HepG2 (cell line): ENCODE measurements at regions not wholly inside any gene's neighbourhood (a gene's known extent, or its start where the extent isn't known, plus 50 kb on each side); places are given as distances from the start of the nearest gene placed in this dataset.

ENCODE experiments used
- ATAC-seq: fragments of 200-7000 bp; cut with Tn5 transposase; 3 replicates; pipeline ENCODE4 v1.9.1; 2020; ENCODE audit warnings: mild to moderate bottlenecking, moderate library complexity
- BruUV-seq: library from RNA; stranded (reverse); fragments of 400-500 nt; replicated peaks from 2 replicates; lab custom pipeline; 2021; lab: Mats Ljungman, UMichigan
- CTCF ChIA-PET: fragments of 300-600 bp; formaldehyde crosslinking; extraction: SDS; loops from one replicate; lab custom pipeline; 2021; ENCODE audit warnings: low total read pairs, inconsistent platforms, low intra/inter-chr PET ratio; lab: Yijun Ruan, JAX
- POLR2A ChIA-PET: fragments of 350-600 bp; sonication (Branson Sonifier 250); formaldehyde crosslinking; loops from one replicate; lab custom pipeline; 2020; ENCODE audit warnings: antibody characterized with exemption, inconsistent platforms; lab: Yijun Ruan, JAX
- DNase-seq: peaks from one replicate; pipeline ENCODE4 v3.0.0-alpha.2; 2015; ENCODE audit warnings: low spot score
- FAIRE-seq: peaks from 3 replicates; lab custom pipeline; 2011; peaks lifted over from hg19 to GRCh38; lab: Jason Lieb, UNC
- H2AFZ ChIP-seq: one replicate; pipeline ENCODE4 v1.6.1; 2011; ENCODE audit warnings: low read length, inconsistent platforms
- H3K27ac ChIP-seq: fragments of 300-600 bp; 3 replicates; pipeline ENCODE4 v1.8.0; 2011; ENCODE audit warnings: mixed run types, mild to moderate bottlenecking, mixed read lengths, low read length, inconsistent platforms; ENCODE audit not compliant: insufficient read depth; ENCODE audit errors: extremely low read length
- H3K27me3 ChIP-seq, 2 experiments: fragments of 200-600 bp in 1 of 2; 2 replicates in 1 of 2; 3 replicates in 1 of 2; pipeline versions ENCODE4 v1.6.0 to v1.8.0; 2011; ENCODE audit warnings: low read length in 2 of 2, mild to moderate bottlenecking in 2 of 2, moderate library complexity in 2 of 2, inconsistent platforms in 1 of 2; ENCODE audit not compliant: insufficient read depth in 2 of 2, control insufficient read depth in 1 of 2
- H3K36me3 ChIP-seq, 2 experiments: fragments of 200-600 bp in 1 of 2; replicated peaks in 1 of 2; 2 replicates in 1 of 2; 3 replicates in 1 of 2; pipeline versions ENCODE4 v1.5.1 to v1.8.0; 2011; ENCODE audit warnings: low read length in 2 of 2, inconsistent platforms in 1 of 2; ENCODE audit not compliant: insufficient read depth in 2 of 2, control insufficient read depth in 1 of 2
- H3K4me1 ChIP-seq: 2 replicates; pipeline ENCODE4 v1.5.1; 2012; ENCODE audit warnings: low read length, inconsistent platforms; ENCODE audit not compliant: insufficient read depth
- H3K4me2 ChIP-seq: 2 replicates; pipeline ENCODE4 v1.6.0; 2011; ENCODE audit warnings: low read depth, low read length, inconsistent platforms
- H3K4me3 ChIP-seq, 3 experiments: fragments of 200-600 bp in 1 of 3; sonication (generic), shearing (Covaris generic) in 1 of 3; replicated peaks in 1 of 3; 2 replicates each; pipeline ENCODE4 v1.5.1; 2011 to 2016; ENCODE audit warnings: low read length in 3 of 3, inconsistent platforms in 2 of 3, low read depth in 2 of 3, mild to moderate bottlenecking in 2 of 3, control low read depth in 1 of 3, mixed read lengths in 1 of 3; ENCODE audit not compliant: insufficient read depth in 1 of 3
- H3K79me2 ChIP-seq: one replicate; pipeline ENCODE4 v1.6.1; 2011; ENCODE audit warnings: low read length, inconsistent platforms; ENCODE audit not compliant: insufficient read depth
- H3K9ac ChIP-seq: 2 replicates; pipeline ENCODE4 v1.6.0; 2011; ENCODE audit warnings: mild to moderate bottlenecking, low read depth, low read length, inconsistent platforms; ENCODE audit not compliant: insufficient read depth
- H3K9me3 ChIP-seq: 2 replicates; pipeline ENCODE4 v1.5.1; 2012; ENCODE audit warnings: mild to moderate bottlenecking, low read length
- H4K20me1 ChIP-seq: 2 replicates; pipeline ENCODE4 v1.6.0; 2011; ENCODE audit warnings: inconsistent platforms, mild to moderate bottlenecking, low read length, moderate library complexity; ENCODE audit not compliant: insufficient read depth
- MED1 ChIP-seq: sonication (generic); formaldehyde crosslinking; IDR thresholded peaks from 2 replicates; pipeline ENCODE4 v1.4.0; 2020; ENCODE audit warnings: missing genetic modification reagents
- MED8 ChIP-seq: sonication (generic); formaldehyde crosslinking; IDR thresholded peaks from 2 replicates; pipeline ENCODE4 v1.8.1; 2023; ENCODE audit warnings: mild to moderate bottlenecking, missing genetic modification reagents; ENCODE audit not compliant: insufficient replicate concordance
- TCF7 ChIP-seq: sonication (generic); IDR thresholded peaks from 2 replicates; pipeline ENCODE4 v1.6.1; 2016; ENCODE audit warnings: antibody characterized with exemption, low read depth
- TCF7L2 ChIP-seq: IDR thresholded peaks from 2 replicates; pipeline ENCODE4 v1.6.1; 2011; ENCODE audit warnings: mild to moderate bottlenecking, low read depth, low read length, moderate library complexity
- YEATS2 ChIP-seq: sonication (generic); formaldehyde crosslinking; IDR thresholded peaks from 2 replicates; pipeline ENCODE4 v1.4.0; 2020; ENCODE audit warnings: missing genetic modification reagents, borderline replicate concordance
- ZBTB21 ChIP-seq: sonication (generic); formaldehyde crosslinking; IDR thresholded peaks from 2 replicates; pipeline ENCODE4 v1.4.0; 2020; ENCODE audit warnings: missing genetic modification reagents
- ZBTB42 ChIP-seq: sonication (generic); formaldehyde crosslinking; IDR thresholded peaks from 2 replicates; pipeline ENCODE4 v1.5.0; 2020; ENCODE audit warnings: mild to moderate bottlenecking, missing genetic modification reagents
- ZNF207 ChIP-seq: fragments of 450-650 bp; IDR thresholded peaks from 2 replicates; pipeline ENCODE4 v1.6.1; 2016; ENCODE audit warnings: antibody characterized with exemption, borderline replicate concordance
- ZNF660 ChIP-seq: sonication (generic); formaldehyde crosslinking; IDR thresholded peaks from 2 replicates; pipeline ENCODE4 v1.5.1; 2020; ENCODE audit warnings: mild to moderate bottlenecking, low read depth, missing genetic modification reagents, borderline replicate concordance
- ZNF724P ChIP-seq: sonication (generic); formaldehyde crosslinking; IDR thresholded peaks from 2 replicates; pipeline ENCODE4 v1.8.0; 2022; ENCODE audit warnings: missing genetic modification reagents, borderline replicate concordance
- WGBS: methylation state at CpG from one replicate; pipeline ENCODE4 v1.1.6; 2017; ENCODE audit warnings: low lambda C conversion rate; 5-methylcytosine and 5-hydroxymethylcytosine counted together
- in situ Hi-C: cut with HindIII; loops from 2 replicates; pipeline ENCODE4 v1.10.0; 2017; ENCODE audit warnings: low pct_unique_long_range_greater_than_20kb; ENCODE audit not compliant: extremely low pct_ligation_motif_present
- intact Hi-C: fragments of 100-400 bp; cut with micrococcal nuclease; formaldehyde crosslinking; loops from one replicate; pipeline ENCODE4 v1.10.0; 2022; ENCODE audit not compliant: unreplicated experiment
- TF ChIP-seq, protein P1 (sequence below): IDR thresholded peaks from 2 replicates; pipeline ENCODE4 v1.6.1; 2016
- TF ChIP-seq, protein P2 (sequence below): sonication (generic); formaldehyde crosslinking; IDR thresholded peaks from 2 replicates; pipeline ENCODE4 v1.4.0; 2020; ENCODE audit warnings: missing genetic modification reagents
- TF ChIP-seq, protein P3 (sequence below): IDR thresholded peaks from 2 replicates; pipeline ENCODE4 v1.4.0; 2020; ENCODE audit warnings: mild to moderate bottlenecking, missing genetic modification reagents
- TF ChIP-seq, protein P4 (sequence below): sonication (generic); formaldehyde crosslinking; IDR thresholded peaks from 2 replicates; pipeline ENCODE4 v1.8.1; 2023; ENCODE audit warnings: missing genetic modification reagents, inconsistent platforms, borderline replicate concordance
- TF ChIP-seq, protein P5 (sequence below): IDR thresholded peaks from 2 replicates; pipeline ENCODE4 v1.6.1; 2016; ENCODE audit warnings: missing compliant biosample characterization, missing genetic modification reagents, borderline replicate concordance

DNA sequence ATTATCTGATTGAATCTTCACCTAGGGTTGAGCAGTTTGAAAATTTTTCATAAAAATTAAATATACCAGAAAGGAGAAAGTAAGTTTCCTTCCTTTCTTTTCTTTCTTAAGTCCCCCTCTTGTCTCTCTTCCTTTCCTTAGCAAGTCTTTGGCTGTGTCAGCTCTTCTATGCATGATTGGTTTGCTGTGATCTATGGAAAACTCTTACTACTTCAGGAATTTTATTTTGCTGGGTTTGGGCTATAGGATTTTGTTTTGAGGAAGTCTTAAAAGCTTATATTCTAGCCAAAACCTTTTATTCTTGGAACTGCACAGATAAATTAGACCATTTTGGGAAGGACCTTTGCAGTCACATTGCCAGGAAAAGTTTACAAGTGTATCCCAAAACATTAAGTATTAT lies 173.4 kb upstream of the CITED2 start (continued):
- TF ChIP-seq YEATS2 (CRISPR knock-in tag) (no peak), ZBTB21 (CRISPR knock-in tag) (no peak), TCF7 (no peak)
- TF ChIP-seq, protein P1, sequence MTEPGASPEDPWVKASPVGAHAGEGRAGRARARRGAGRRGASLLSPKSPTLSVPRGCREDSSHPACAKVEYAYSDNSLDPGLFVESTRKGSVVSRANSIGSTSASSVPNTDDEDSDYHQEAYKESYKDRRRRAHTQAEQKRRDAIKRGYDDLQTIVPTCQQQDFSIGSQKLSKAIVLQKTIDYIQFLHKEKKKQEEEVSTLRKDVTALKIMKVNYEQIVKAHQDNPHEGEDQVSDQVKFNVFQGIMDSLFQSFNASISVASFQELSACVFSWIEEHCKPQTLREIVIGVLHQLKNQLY (CRISPR knock-in tag): no peak

DNA sequence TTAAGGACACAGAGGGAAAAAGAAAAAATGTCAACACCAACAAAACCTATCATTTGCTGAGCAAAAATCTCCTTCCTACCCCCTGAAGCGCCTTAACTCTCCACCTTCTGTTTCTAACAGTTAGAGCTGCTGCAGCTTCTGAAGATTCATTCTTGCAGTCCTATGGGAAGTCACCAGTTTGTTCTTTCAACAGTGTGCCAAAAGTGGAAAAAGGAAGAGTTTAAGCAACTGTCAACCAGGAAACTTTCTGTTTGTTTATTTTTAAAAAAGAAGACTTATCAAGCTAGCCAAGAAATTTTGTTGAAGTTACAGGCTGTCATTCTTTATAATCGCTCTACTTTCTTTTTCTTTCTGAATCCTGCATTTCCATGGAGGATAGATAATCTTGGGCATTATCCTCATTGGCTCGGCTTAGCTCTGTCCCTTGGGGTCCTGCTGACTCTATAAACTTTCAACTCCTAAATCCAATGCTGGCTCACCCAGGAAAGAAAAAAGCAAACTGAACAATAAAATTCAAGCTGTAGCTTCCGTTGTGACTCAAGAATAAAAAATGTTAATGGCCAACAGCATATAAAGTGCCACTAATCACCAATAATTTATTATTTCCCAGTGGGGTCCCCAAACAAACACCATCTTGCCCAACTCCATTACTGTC lies 172.8 kb upstream of the CITED2 start:
- WGBS: 67% methylated on average over 4 of the region's 4 CpGs
- TF ChIP-seq ZBTB42 (CRISPR knock-in tag) (no peak), ZNF724P (no peak), MED8 (CRISPR knock-in tag) (no peak), MED1 (CRISPR knock-in tag) (no peak), ZNF207 (no peak), TCF7L2 (no peak), ZNF660 (CRISPR knock-in tag) (no peak)
- TF ChIP-seq, protein P2, sequence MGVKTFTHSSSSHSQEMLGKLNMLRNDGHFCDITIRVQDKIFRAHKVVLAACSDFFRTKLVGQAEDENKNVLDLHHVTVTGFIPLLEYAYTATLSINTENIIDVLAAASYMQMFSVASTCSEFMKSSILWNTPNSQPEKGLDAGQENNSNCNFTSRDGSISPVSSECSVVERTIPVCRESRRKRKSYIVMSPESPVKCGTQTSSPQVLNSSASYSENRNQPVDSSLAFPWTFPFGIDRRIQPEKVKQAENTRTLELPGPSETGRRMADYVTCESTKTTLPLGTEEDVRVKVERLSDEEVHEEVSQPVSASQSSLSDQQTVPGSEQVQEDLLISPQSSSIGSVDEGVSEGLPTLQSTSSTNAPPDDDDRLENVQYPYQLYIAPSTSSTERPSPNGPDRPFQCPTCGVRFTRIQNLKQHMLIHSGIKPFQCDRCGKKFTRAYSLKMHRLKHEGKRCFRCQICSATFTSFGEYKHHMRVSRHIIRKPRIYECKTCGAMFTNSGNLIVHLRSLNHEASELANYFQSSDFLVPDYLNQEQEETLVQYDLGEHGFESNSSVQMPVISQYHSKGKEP: no peak
- TF ChIP-seq, protein P3, sequence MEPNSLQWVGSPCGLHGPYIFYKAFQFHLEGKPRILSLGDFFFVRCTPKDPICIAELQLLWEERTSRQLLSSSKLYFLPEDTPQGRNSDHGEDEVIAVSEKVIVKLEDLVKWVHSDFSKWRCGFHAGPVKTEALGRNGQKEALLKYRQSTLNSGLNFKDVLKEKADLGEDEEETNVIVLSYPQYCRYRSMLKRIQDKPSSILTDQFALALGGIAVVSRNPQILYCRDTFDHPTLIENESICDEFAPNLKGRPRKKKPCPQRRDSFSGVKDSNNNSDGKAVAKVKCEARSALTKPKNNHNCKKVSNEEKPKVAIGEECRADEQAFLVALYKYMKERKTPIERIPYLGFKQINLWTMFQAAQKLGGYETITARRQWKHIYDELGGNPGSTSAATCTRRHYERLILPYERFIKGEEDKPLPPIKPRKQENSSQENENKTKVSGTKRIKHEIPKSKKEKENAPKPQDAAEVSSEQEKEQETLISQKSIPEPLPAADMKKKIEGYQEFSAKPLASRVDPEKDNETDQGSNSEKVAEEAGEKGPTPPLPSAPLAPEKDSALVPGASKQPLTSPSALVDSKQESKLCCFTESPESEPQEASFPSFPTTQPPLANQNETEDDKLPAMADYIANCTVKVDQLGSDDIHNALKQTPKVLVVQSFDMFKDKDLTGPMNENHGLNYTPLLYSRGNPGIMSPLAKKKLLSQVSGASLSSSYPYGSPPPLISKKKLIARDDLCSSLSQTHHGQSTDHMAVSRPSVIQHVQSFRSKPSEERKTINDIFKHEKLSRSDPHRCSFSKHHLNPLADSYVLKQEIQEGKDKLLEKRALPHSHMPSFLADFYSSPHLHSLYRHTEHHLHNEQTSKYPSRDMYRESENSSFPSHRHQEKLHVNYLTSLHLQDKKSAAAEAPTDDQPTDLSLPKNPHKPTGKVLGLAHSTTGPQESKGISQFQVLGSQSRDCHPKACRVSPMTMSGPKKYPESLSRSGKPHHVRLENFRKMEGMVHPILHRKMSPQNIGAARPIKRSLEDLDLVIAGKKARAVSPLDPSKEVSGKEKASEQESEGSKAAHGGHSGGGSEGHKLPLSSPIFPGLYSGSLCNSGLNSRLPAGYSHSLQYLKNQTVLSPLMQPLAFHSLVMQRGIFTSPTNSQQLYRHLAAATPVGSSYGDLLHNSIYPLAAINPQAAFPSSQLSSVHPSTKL (CRISPR knock-in tag): no peak
- TF ChIP-seq, protein P4, sequence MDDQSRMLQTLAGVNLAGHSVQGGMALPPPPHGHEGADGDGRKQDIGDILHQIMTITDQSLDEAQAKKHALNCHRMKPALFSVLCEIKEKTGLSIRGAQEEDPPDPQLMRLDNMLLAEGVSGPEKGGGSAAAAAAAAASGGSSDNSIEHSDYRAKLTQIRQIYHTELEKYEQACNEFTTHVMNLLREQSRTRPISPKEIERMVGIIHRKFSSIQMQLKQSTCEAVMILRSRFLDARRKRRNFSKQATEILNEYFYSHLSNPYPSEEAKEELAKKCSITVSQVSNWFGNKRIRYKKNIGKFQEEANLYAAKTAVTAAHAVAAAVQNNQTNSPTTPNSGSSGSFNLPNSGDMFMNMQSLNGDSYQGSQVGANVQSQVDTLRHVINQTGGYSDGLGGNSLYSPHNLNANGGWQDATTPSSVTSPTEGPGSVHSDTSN (CRISPR knock-in tag): no peak
- TF ChIP-seq, protein P5, sequence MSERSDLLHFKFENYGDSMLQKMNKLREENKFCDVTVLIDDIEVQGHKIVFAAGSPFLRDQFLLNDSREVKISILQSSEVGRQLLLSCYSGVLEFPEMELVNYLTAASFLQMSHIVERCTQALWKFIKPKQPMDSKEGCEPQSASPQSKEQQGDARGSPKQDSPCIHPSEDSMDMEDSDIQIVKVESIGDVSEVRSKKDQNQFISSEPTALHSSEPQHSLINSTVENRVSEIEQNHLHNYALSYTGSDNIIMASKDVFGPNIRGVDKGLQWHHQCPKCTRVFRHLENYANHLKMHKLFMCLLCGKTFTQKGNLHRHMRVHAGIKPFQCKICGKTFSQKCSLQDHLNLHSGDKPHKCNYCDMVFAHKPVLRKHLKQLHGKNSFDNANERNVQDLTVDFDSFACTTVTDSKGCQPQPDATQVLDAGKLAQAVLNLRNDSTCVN (CRISPR knock-in tag): no peak
- H2AFZ ChIP-seq: no peak overlapping the region
- H4K20me1 ChIP-seq: no peaks in the 10 kb centered on the region
- FAIRE-seq (peak; percentile 4), ATAC-seq (no peak), DNase-seq (no peak)
- no peaks in the 10 kb centered on the region for H3K27me3 ChIP-seq
- ChIA-PET POLR2A (no interaction called here), CTCF (no interaction called here)
- no peak overlapping the region for H3K4me2 ChIP-seq
- H3K36me3 ChIP-seq: no peaks in the 10 kb centered on the region
- no peak overlapping the region for H3K27ac ChIP-seq
- no peaks in the 10 kb centered on the region for H3K9me3 ChIP-seq
- H3K79me2 ChIP-seq: no peaks in the 10 kb centered on the region
- no peak overlapping the region for H3K9ac ChIP-seq
- BruUV-seq: no TSS peak
- no peak overlapping the region for H3K4me3 ChIP-seq
- in situ Hi-C loops (no loop called here), intact Hi-C loops (no loop called here)
- peaks cover 12% of the 10 kb centered on the region for H3K4me1 ChIP-seq
